ENCODE measurements at regions not wholly inside any gene's neighbourhood (a gene's known extent, or its start where the extent isn't known, plus 50 kb on each side); places are given as distances from the start of the nearest gene placed in this dataset.
"Not testable (repeated sequence)": the region's sequence is repeated elsewhere in the genome, so short reads cannot be mapped to it uniquely, and the experiment has no call there.

DNA sequence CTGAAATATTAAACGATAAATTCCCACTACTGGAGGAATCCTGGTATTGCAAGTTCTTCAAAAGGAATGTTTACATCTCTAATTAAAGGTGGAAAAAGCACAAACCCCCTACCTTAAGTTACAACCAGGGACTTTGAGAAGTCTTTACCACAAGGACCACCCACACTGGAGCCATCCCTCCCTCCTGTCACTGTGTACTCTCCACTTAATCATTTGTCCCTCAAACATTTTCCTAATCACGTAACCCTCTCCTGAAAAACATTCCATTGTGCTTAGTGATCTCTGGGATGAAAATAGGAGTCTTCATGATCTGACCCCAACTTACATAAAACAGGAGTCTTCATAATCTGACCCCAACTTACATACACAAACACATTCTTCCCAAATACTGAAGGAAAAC, 85.7 kb downstream of the SUCLG1 start:
- intact Hi-C loops (cut with DNase I): no loop called here
- DNase-seq (ENCODE audit: low spot score): no peak

DNA sequence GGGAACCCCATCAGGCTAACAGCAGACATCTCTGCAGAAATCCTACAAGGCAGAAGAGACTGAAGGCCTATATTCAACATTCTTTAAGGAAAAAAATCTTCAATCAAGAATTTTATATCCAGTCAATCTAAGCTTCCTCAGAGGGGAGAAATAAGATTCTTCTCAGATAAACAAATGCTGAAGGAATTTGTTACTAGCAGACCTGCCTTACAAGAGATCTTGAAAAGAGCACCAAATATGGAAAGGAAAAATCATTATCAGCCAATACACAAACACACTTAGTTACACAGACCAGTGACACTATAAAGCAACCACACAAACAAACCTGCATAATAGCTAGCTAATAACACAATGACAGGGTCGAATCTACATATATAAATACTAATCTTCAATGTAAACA, 96.5 kb downstream of the SUCLG1 start:
- no peak for DNase-seq (ENCODE audit: low spot score)
- intact Hi-C loops (cut with DNase I): no loop called here

DNA sequence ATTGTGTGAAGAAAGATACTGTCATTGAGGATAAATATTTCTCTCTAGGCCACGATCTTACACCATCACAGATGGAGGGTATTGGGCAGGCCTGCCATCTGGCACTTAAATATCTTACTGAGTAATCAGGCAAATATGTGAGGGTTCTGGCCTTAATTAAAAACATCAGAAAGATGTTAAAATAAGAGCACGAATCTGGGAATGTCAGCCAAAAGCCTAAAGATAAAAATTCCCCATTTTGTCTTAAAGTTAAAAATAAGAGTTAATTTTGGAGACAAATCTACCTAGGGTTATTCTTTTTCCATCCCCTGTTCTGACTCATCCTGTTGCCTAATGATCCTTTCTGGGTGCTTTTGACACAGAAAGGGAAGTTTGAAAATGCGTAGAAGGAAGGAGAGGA, 121.0 kb downstream of the SUCLG1 start:
- intact Hi-C loops (cut with DNase I): no loop called here

DNA sequence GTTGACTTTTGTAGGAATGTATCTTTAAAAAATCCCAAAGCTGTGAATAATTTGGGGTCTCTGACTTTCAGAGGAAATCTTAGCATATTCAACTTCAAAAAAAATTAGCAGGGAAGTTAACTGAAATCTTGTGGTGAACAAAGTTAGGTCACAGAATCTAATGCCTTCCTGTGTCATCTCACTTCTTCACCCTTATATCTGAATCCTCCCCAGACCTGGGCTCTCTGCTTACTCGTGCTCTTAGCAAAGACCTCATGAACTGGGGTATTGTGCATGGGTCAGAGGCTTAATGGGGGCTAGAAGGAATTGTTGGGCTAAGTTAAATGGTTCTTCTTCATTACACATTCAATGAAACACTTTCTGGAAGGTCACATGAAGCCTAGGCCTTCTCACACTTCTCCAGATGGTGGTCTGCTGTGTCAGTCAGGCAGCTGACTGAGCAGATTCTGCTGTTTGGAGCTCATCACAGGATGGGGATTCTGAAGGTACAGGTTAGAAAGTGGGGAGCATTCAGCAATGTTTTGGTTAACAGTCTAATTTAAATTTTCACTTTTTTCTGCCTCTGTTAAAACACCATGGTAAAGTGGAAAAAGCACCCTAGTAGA, 131.3 kb downstream of the SUCLG1 start:
- DNase-seq (ENCODE audit: low spot score): no peak
- intact Hi-C loops (cut with DNase I): no loop called here

More for the DNA sequence above, 121.0 kb downstream of the SUCLG1 start:
- DNase-seq (ENCODE audit: low spot score): no peak

DNA sequence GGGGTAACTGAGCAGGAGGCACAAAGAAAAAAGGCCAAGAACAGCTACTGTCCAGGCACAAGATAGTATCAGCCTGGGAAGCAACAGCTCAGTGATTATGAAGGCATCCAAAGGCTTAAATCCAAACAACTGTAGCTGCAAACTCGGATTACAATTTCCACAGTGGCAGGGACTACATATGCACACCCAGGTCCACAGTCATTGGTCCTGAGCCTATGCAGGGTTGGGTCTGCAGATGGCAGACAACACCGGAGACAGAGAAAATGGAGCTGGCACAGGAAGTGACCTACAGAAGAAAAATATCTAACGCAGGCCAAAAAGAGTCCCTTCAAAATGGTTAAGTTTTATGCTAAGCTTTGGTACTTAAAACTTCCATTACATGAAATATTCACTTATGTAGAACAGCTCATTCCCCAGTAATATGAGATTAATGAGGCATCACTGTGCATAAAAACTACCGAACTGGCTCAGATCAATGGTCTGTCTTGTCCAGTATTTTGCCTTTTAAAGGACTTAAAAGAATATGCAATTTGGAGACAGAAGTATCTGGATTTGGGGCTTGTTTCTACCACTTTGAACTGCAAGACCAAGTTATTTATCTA, 132.1 kb downstream of the SUCLG1 start:
- DNase-seq (ENCODE audit: low spot score): no peak

DNA sequence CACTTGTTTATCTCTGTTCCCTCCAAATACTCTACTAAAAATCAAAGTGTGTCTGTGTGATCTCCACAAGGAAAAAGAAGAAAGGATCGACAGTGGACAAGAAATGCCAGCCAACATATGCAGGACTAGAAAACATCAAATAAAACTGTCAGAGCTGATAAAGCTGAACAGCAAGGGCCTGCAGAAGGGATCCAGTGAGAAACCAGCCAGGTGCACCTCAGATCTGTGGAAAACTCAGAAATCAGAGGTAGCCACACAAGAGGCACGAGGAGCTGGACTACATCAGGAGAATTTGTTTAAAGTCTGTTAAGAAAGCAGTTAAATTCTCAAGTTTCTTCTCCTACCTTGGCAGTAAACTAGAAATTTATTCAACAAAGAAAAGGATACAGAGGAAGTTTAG, 135.2 kb downstream of the SUCLG1 start:
- intact Hi-C loops (cut with DNase I): no loop called here
- no peak for DNase-seq (ENCODE audit: low spot score)

More for the DNA sequence above, 132.1 kb downstream of the SUCLG1 start:
- intact Hi-C loops (cut with DNase I): no loop called here

DNA sequence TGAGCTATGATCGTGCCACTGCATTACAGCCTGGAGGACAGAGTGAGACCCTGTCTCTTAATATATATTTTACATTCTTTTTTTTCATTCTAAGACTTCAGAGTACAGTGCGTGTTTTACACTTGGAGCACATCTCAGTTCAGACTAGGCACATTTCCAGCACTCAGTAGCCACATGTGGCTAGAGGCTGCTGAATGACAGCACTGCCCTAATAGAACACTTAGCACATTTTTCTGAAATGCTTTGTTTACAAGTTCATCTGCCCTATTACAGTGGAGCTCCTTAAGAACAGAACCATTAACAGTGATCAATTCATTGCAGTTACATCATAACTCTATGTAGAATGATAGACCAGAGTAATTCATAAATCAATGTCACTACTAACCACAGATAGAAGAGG, 138.1 kb downstream of the SUCLG1 start:
- DNase-seq (ENCODE audit: low spot score): no peak
- intact Hi-C loops (cut with DNase I): no loop called here

DNA sequence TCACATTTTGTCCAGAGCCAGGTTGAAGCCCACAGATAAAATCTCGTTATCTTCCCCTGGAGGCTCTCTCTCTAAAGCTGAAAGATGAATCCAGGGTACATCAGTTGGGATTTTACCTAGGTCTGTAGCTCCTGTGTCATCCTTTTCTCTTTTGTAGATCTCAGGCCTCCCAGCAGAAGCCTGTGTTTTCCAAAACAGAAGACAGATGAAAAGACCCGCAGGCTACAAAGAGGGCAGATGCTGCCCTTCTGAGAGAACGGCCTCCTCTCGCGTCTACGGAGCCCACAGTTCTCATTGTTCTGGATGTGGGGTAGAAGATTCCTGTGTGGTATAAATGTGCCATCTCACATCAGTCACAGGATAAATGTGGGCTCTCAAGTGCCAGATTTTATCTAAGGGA, 139.5 kb downstream of the SUCLG1 start:
- DNase-seq (ENCODE audit: low spot score): no peak
- intact Hi-C loops (cut with DNase I): no loop called here

DNA sequence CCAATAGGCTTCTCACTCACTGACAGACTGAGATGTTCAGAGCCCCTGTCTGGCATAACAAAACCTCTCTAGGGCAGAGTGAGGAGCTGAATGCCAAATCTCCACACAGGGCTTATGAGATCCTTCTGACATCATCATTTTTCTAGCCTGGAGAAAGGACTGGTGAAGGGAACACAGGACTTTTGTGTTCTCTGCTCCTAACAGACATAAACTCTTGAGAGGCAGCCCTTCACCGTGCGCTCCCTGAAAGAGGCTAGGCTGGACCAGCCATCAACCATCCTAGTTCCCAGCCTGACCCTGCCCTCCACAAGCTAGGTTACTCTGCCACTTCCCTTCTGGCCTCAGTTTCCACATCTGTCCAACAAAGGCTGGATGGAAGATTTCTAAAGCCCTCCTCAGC, 141.9 kb downstream of the SUCLG1 start:
- DNase-seq (ENCODE audit: low spot score): no peak
- intact Hi-C loops (cut with DNase I): no loop called here

DNA sequence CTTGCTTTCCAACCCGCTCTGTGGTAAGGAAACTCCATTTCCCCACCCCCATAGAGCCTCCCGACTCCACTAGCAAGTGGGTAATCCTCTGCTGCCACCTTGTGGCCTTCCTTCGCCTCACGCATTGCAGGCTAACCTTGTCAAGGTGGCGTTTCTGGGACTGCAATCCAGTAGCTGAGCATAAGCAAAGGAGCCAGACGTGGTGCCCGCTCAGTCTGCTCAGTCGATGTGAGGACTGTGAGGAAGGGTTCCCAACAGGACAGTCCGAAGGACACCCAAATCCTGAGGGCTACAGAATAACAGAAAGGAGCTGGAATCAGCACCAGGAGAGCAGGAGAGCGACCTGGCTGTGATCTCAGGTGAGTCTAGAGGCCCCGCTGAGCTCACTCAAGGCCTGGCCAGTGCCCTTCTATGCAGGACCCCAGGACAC, 144.2 kb downstream of the SUCLG1 start:
- peak; percentile 88 for DNase-seq (ENCODE audit: low spot score)
- intact Hi-C loops (cut with DNase I): no loop called here

DNA sequence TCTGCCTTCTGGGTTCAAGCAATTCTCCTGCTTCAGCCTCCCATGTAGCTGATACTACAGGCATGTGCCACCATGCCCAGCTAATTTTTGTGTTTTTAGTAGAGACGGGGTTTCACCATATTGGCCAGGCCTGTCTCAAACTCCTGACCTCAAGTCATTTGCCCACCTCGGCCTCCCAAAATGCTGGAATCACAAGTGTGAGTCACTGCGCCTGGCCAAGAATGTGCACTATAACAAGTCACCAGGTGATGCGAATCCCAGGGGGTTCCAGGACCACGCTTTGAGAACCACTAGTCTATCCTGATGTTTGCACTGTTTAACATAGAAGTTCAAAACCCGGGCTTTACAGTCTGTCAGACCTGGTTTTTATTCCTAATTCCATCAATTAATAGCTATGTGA, 144.8 kb downstream of the SUCLG1 start:
- intact Hi-C loops (cut with DNase I): no loop called here
- DNase-seq (ENCODE audit: low spot score): no peak

DNA sequence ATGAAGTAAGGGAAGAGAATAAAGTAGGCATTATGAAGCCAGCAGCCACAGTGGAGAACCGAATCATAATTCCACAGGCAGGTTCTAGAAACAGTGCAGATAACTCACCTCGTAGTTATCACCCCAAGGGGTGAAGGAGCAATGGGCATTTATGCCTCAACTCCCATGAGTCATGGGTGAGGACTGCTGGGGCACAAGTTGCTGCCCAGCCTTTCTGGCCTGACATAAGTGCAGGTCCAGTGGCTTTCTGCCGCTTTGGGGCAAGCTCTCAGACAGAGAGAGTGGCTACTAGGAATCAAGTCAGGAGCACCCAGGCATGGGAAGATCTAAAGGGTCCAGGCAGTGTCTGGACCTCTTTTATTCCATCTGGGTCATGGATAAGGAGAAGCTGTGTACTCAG, 149.8 kb downstream of the SUCLG1 start:
- intact Hi-C loops (cut with DNase I): no loop called here
- DNase-seq (ENCODE audit: low spot score): no peak

DNA sequence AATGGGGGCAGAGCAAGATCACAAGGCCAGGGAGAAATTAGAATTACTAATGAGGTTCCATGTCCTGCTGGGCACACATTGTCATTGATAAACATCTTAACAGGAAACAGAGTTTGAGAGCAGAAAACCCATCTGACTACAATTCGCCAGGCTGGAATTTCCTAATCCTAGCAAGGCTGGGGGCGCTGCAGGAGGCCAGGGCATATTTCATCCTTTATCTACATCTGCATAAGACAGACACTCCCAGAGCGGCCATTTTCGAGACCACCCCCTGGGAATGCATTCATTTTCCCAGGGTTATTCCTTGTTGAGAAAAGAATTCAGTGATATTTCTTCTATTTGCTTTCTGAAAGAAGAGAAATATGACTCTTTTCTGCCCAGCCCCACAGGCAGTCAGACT, 152.7 kb downstream of the SUCLG1 start:
- intact Hi-C loops (cut with DNase I): no loop called here
- no peak for DNase-seq (ENCODE audit: low spot score)

DNA sequence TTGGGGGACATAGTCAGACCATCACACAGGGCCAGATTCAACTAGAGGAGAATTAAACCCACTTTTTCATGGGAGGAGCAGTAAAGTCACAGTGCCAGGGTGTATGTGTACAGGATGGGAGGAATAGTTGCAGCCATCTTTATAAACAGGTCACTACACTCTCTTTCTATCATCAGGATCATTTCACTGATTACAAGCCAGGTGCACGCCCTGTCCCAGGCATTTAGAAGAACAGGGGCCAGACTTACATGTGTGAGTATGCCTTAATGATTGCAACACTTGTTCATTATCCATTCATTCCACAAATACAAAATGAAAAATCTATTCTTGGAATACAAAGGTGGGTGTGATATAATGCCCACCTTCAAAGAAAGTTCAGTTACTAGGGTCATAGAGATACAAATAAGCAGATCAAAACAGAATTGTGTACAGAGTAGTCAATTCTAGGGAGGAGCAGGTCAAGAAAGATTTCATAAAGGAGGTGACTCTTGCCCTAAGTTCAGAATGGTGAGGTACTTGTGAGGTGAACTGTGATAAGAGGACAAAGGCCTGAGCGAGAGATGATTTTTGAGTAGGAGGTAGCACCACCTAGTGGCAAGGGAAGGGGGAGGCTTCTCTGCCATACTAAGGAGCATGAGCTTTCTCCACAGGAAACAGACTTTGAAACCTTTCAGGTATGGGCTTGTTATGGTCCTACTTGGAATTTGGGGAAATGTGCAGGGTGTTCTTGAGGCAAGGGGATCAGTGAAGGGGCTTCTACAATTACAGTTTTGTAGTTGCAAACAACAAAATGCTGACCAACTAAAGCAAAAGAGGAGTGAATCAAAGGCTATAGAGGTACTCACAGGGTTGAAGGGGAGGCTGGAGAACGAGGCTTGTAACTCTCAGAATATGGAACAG, 156.3 kb downstream of the SUCLG1 start:
- intact Hi-C loops (cut with DNase I): no loop called here
- DNase-seq (ENCODE audit: low spot score): no peak

DNA sequence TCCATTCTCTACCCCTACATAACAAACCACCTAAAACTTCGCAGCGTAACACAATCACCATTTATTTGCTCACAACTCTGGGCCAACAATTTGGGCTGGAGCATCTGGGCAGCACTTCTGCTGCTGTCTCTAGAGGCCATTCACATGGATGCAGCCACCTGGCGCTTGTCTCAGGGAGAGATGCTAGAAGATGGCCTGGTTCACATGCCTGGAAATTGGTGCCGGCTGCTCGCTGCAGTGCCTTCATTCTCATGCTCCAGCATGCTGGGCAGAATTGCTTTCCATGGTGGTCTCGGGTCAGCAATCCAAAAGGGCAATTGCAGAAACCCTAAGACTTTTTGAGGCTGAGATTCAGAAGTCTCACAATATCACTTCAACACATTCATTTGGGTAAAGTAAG, 157.4 kb downstream of the SUCLG1 start:
- no peak for DNase-seq (ENCODE audit: low spot score)
- intact Hi-C loops (cut with DNase I): no loop called here

DNA sequence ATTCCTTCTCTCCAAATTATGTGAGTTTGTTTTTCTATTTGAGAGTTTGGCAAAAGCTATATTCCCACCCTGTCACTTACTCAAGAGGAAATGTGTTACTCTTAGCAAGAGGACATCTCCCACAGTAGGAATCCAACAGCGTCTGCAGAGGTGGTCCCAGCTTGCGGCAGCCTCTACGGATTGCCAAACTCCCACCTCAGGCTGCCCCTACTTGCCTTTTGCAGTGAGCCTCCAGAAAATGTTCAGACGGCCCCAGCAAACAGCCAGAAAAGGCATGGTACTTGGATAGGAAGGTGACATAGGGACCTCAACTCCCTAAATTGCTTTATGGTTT, 158.4 kb downstream of the SUCLG1 start:
- DNase-seq (ENCODE audit: low spot score): no peak
- intact Hi-C loops (cut with DNase I): no loop called here

DNA sequence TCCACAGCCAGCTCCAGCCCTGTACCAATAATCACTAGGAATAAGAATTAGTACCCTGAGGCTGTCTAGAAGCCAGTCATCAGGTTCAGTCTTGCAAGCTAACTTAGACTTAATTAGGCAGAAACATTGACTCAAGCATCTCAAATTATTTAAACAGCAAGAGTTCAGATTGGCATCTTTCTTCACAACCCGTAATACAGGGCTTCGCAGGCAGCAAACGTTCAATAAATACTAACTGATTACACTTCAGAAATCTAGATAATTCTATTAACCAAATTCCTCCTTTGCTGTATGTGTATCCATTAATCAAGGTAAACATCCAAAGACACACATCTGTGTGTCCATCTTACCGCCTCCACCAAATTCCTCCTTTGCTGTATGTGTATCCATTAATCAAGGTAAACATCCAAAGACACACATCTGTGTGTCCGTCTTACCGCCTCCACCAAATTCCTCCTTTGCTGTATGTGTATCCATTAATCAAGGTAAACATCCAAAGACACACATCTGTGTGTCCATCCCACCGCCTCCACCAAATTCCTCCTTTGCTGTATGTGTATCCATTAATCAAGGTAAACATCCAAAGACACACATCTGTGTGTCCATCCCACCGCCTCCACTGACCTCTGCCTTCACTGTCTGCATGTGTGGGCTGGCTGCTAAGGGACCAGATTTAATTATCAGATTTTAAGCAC, 158.9 kb downstream of the SUCLG1 start:
- DNase-seq (ENCODE audit: low spot score); intact Hi-C loops (cut with DNase I): not testable (repeated sequence)

DNA sequence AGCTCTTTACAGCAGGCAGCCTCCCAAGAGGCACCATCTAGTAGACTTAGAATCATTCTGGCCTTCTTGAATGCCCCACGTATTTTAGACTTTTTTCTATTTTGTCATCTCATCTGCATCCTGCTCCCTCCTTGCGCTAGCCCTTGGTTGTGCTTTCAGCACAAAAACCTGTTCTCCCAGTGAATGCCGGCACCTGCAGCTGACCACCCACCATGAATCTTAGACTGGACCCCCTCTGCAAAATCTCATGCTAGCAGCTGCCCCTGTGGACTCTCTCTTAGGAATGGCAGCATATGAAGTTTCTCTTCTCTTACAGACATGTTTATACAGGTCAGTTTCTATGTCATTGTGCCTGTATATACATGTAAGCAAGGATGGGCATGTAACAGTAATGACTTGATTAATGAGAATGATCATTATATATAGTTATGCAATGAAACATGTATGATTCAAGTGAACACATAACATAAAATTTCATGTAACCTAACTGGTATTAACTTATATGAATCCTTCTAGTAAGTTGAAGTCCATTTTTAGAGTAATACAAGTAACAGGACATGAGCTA, 159.8 kb downstream of the SUCLG1 start:
- DNase-seq (ENCODE audit: low spot score): no peak
- intact Hi-C loops (cut with DNase I): no loop called here

DNA sequence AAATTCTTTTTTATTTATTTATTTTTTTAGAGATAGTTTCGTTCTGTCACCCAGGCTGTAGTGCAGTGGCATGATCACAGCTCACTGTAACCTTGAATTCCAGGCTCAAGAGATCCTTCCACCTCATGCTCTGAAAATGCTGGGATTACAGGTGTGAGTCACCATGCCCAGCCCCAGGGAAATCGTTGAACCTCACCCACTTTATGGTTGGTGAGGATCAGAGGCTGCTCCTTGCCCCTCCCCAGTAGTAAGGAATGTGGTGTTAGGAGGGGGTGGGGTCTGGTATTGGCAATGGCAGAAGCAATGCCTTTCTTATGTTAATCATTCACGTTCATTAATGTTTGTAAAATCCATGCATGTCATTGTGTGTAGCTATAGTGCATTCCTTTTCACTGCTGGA, 161.9 kb downstream of the SUCLG1 start:
- no peak for DNase-seq (ENCODE audit: low spot score)
- intact Hi-C loops (cut with DNase I): no loop called here
